NCI-H146 treated with DMSO at 0.1 percent for 48 hours (cell line): ENCODE measurements at regions not wholly inside any gene's neighbourhood (a gene's known extent, or its start where the extent isn't known, plus 50 kb on each side); places are given as distances from the start of the nearest gene placed in this dataset.
"Not testable (repeated sequence)": the region's sequence is repeated elsewhere in the genome, so short reads cannot be mapped to it uniquely, and the experiment has no call there.

ENCODE experiments used
- DNase-seq: peaks from one replicate; lab custom pipeline; 2025; ENCODE audit not compliant: unreplicated experiment; lab: John Stamatoyannopoulos, UW

- no peak for DNase-seq
Measured at GRCh38 chr15:77843546-77843945, 210.8 kb upstream of the LINGO1 start.

- DNase-seq = no peak
Measured at GRCh38 chr15:77840991-77841775, 208.5 kb upstream of the LINGO1 start.

- DNase-seq = no peak
Measured at GRCh38 chr15:77839970-77840905, 207.5 kb upstream of the LINGO1 start.

- DNase-seq = no peak
Measured at GRCh38 chr15:77839456-77839855, 206.7 kb upstream of the LINGO1 start.

- no peak for DNase-seq
Measured at GRCh38 chr15:77838595-77838994, 205.9 kb upstream of the LINGO1 start.

GRCh38 chr15:77838061-77838460 is 205.3 kb upstream of the LINGO1 start:
- DNase-seq = no peak

- DNase-seq = no peak
Measured at GRCh38 chr15:77837649-77838025, 204.9 kb upstream of the LINGO1 start.

GRCh38 chr15:77836906-77837648 is 204.4 kb upstream of the LINGO1 start:
- DNase-seq = no peak

GRCh38 chr15:77836121-77836692 is 203.5 kb upstream of the LINGO1 start:
- DNase-seq = no peak

GRCh38 chr15:77834276-77834990 is 201.7 kb upstream of the LINGO1 start:
- DNase-seq = no peak

- DNase-seq = no peak
Measured at GRCh38 chr15:77832874-77833273, 200.2 kb upstream of the LINGO1 start.

- DNase-seq = no peak
Measured at GRCh38 chr15:77831986-77832385, 199.3 kb upstream of the LINGO1 start.

GRCh38 chr15:77830051-77830468 is 197.3 kb upstream of the LINGO1 start:
- DNase-seq = no peak

- DNase-seq = not testable (repeated sequence)
Measured at GRCh38 chr15:77829331-77829730, 196.6 kb upstream of the LINGO1 start.

GRCh38 chr15:77827860-77828259 is 195.1 kb upstream of the LINGO1 start:
- DNase-seq = no peak

GRCh38 chr15:77826006-77826695 is 193.4 kb upstream of the LINGO1 start:
- no peak for DNase-seq

GRCh38 chr15:77825546-77825945 is 192.8 kb upstream of the LINGO1 start:
- no peak for DNase-seq

GRCh38 chr15:77825252-77825542 is 192.5 kb upstream of the LINGO1 start:
- DNase-seq = no peak

- no peak for DNase-seq
Measured at GRCh38 chr15:77824361-77825251, 191.9 kb upstream of the LINGO1 start.
